EH (cell line): ENCODE measurements at regions not wholly inside any gene's neighbourhood (a gene's known extent, or its start where the extent isn't known, plus 50 kb on each side); places are given as distances from the start of the nearest gene placed in this dataset.

Experiments used
- DNase-seq: peaks from one replicate; pipeline ENCODE4 v3.0.0-alpha.2; 2015; ENCODE audit warnings: low read depth

DNA sequence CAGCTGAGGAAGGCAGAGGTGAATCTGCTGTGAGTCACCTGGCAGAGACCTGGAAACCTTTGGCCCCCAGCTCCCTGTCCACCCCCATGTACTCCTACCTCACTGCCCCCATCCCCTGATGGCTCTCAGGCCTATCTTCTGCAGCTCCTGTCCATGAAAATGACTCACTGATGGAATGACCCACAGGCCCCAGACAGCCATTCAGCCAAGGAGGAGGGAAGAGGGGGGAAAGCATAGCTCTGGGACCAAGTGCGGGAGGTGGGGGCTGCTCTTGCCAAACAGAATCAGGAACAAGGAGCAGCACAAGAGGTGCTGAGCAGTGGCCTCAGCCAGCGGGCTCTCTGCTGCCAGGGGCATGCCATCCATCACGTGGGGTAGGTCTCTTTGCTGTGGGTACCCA lies 111.4 kb upstream of the C1QTNF9B start:
- DNase-seq, result peak; percentile 34

- no peak for DNase-seq
Measured at GRCh38 chr13:24011266-24011665, 114.0 kb upstream of the C1QTNF9B start.

DNA sequence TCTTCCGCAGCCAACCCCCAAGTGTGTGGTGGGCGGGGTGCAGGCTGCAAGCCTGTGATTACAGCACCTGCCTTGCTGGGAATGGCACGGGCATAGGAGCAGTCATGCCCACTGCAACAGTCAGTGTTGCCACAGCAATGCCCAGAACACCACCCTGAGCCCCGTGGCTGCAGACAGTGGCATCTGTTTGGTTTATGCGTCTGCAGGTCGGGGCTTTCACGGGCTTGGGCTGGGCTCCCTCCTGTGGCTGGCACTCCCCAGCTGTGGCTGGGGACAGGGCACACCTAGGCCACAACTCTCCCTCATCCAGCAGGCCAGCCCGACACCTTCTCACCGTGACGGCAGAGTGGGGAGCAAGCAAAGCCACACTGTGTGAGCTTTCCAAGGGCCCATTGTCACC lies 115.3 kb upstream of the C1QTNF9B start:
- DNase-seq, result no peak

- DNase-seq, result no peak
Measured at GRCh38 chr13:24013189-24013588, 115.9 kb upstream of the C1QTNF9B start.

DNA sequence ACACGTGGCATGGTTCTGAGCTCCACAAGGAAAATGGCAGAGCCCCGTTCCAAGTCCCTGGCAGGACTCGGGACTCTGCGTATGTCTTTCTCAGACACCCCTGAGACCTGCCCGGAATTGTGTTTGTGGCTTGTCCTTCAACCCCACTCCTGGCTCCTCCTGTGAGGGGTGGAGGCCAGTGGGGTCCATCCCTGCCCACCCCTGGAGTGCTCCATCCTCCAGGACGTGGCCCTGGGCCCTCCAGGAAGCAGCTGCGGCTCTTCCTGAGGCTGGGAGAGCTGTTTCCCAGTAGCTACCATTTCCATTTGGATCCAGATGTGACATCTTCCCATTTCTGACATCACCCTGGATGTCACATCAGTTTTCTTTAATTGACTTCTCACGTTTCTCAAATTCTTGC lies 118.7 kb upstream of the C1QTNF9B start:
- no peak for DNase-seq

DNA sequence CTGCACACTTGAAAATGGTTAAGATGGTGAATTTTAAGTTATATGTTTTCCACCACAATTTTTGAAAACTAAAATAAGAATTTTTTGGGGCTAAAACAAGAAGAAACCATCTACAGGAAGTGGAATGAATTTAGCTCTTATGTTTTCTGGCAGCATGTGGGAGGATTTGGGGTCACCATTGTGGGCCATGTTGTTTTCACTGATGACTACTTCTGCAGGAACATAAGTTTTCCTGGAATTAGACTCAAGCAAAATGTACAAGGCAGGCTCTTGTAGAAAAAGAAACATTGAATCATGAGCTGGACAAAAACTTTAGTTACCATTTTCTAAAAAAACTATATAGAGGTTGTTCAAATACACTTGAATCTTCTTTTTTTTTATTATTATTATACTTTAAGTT lies 125.3 kb upstream of the C1QTNF9B start:
- no peak for DNase-seq

- no peak for DNase-seq
Measured at GRCh38 chr13:24023073-24023472, 125.8 kb upstream of the C1QTNF9B start.

- DNase-seq, result no peak
Measured at GRCh38 chr13:24027494-24027893, 130.2 kb upstream of the C1QTNF9B start.

- DNase-seq, result peak; percentile 91
Measured at GRCh38 chr13:24032252-24032651, 128.3 kb upstream of the SPATA13 start.

- DNase-seq, result peak; percentile 48
Measured at GRCh38 chr13:24032674-24033073, 127.8 kb upstream of the SPATA13 start.

GRCh38 chr13:24033527-24034302 lies 126.8 kb upstream of the SPATA13 start:
- DNase-seq, result peak; percentile 88

- no peak for DNase-seq
Measured at GRCh38 chr13:24035411-24035810, 125.1 kb upstream of the SPATA13 start.

GRCh38 chr13:24036115-24036514 lies 124.4 kb upstream of the SPATA13 start:
- DNase-seq, result peak; percentile 19

DNA sequence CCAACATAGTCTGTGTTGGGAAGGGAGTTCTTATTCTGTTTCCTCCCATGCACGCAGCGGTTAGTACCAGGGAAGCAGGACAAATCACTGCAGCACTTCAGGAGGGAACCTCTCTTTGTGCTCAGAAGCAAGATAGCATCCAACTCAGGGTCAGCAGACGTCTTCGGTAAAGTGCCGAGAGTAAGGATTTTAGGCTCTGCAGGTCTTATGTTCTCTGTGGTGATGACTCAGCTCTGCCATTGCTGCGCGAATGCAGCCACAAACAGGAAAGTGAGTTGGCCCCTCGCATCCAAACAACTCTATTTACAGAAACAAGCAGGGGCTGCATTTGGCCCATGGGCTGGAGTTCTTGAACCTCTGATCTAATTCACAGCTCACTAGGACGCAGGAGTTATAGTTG lies 122.1 kb upstream of the SPATA13 start:
- DNase-seq, result peak; percentile 37

DNA sequence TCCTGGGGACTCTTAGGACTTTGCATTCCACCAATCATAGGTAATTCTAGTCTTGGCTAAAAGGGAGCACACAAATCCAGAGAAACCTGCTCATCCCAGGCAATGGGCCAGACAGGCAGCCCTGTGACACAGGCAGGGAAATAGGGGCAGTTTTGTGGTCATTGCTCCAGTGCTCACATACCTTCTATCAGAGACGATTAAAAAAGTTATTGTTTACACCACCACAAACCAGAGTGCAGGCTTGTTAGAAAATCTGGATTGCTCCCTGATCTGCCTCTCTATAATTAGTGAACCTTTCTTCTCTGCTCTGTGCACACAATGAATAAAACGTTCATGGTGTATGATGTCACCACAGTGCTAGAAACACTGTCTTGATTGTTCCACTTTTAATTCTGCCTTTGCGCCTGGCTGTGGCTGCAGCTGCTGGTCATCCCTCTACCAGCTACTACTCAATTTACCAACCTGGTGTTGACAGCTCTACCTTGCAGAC lies 121.6 kb upstream of the SPATA13 start:
- peak; percentile 81 for DNase-seq

DNA sequence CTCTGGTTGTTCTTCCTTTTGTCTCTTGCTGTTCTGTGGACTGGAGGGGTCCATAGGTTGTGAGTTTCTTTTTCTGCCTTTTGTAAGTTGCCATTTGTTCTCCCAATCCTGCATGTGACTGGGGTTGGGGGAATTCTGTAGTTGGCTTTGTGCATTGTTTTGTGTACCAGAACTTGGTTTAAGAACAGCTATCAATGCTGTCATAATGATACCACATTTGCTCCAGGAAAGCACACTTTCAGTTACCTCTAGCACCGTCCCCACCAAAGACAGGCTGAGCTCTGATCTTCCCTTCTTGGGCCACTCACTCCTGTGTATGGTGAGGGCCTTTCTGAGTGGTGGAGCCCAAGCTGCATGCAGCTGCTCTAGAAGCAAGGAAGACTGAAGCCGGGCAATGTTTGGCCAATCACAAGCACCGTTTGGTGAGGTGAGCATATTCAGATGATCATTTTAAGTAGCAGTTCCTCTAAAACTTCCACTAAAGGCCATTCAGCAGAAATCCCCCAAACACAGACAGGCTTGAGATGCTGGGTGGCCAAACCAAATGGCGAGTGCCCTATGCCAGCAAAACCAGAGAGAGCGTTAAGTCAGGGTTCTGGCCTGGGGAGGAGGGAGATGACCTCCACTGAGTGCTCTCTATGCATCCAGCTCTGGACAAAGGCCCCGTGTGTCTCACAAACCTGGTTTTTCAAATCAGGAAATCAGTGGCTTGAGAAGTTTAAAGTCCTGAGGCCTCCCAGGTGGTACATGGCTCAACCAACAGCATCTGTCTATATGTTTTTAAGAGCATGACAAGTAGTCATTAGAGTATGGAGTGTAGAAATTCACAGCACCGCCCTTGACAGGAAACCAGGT lies 120.7 kb upstream of the SPATA13 start:
- DNase-seq, result no peak

DNA sequence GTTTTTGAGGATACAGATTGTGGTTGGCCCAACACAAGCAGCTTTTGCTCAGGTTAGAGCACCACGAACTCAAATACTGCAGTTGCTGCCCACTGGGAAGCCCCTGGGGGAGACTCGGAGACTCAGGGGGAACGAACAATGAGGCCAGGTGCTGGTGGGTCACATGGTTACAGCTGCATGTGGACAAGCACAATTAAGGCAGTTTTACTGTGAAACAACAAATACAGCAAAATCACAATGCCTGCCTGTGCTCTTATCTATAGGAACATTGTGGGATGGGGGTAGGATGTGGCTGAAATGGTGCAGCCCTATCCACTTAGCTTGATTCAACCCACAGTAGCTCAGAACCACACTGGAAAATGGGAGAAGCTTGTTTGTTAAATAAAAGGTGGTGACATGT lies 119.7 kb upstream of the SPATA13 start:
- no peak for DNase-seq

DNA sequence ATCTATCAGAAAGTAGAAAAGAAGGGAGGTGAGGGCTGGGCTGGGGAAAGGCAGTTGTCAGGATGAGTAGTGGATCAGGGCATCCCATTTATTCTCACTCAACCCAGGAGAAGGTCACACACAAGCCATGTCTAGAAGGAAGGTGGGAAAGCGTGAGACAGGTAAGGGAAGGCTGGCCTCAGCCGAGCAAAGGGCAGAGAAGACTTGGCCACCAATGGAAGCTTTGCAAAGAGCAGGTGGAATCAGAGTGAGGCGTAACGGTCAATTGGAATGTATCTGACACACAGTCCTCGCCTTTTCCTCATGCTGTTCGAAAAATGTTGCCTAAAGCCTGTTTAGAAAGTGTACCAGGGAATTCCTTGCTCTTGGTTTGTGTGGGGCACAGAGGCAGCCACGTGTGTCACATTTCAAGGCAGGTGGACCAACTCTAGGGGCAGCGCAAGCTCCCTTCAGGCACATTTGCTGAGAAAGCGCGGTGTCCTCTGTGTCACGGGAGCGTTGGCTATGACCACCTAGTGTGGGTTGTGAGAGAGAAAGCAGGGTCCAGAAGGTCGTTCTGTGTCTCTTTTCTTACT lies 118.8 kb upstream of the SPATA13 start:
- DNase-seq, result no peak

DNA sequence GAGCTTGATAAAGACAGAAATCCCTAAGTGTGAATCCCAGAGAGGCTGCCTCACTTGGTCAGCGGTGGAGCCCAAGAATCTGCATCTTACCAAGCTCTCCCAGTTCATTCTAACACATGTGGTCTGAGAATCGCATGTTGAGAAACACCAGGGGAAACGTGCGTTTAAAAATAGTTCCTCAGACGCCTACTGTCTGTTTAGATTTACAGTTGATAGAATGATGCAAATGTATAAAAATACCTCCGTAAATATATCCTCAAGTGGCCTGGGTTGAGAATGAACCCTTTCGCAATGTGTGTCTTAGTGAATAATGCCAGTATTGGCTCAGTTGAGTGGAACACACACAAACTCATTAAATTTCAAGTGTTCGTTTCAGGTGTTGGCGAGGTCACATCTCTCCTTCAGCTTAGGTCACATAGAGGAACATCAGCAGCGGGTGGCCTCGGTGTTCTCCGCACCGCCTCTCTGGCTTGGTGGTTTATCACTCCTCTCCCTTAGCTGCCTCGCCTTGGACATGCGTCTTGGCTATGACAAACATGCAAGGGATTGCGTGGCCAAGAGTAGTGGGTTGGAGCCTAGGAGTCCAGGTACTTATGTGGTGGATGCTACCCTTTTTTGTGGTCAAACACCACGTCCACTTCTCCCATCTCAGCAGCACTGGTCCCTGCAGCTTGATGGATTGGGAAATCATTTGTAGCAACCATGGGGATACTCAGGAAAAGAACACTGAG lies 117.6 kb upstream of the SPATA13 start:
- DNase-seq, result peak; percentile 31

- peak; percentile 23 for DNase-seq
Measured at GRCh38 chr13:24043590-24044350, 116.8 kb upstream of the SPATA13 start.

DNA sequence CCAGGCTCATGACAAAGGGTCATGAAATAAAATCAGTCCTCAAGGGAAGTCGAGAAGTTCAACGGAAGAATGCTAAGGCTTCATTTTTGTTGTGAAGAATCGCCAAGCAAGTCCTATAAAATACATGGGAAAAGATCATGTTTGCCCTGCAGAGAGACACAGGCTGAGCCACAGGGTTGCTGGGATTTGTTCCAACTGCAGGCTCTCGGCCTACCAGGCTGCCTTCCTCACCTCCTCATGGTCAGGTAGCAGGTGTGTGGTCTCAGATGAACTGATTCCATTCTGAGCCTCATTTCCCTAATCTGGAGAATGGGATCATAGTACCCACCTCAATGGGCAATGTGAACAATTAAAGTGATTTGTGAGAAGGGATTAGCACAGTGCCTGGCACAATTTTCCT lies 114.9 kb upstream of the SPATA13 start:
- no peak for DNase-seq
